ENCODE measurements at regions not wholly inside any gene's neighbourhood (a gene's known extent, or its start where the extent isn't known, plus 50 kb on each side); places are given as distances from the start of the nearest gene placed in this dataset.

GRCh38 chr3:178385280-178385952 is 150.8 kb upstream of the KCNMB2 start:
- Histone ChIP-seq H3K79me2 (replicated peaks; ENCODE audit: insufficient read depth, low read length) (no peaks in the 10 kb centered on the region), H3K27me3 (ENCODE audit: insufficient read depth, low read depth, low read length) (no peaks in the 10 kb centered on the region), H4K20me1 (ENCODE audit: insufficient read depth) (no peaks in the 10 kb centered on the region), H3F3A (ENCODE audit: insufficient read depth, low read length, poor library complexity, severe bottlenecking) (no peaks in the 10 kb centered on the region), H2AFZ (ENCODE audit: low read depth, low read length) (no peak overlapping the region), H3K9me3 (ENCODE audit: low read length) (no peaks in the 10 kb centered on the region), H3K4me2 (ENCODE audit: low read length) (no peak overlapping the region), H3K4me3 (ENCODE audit: low read length) (no peak overlapping the region), H3K9me2 (ENCODE audit: insufficient read depth, low read length) (no peaks in the 10 kb centered on the region), H3K9ac (ENCODE audit: low read length) (no peak overlapping the region), H3K36me3 (ENCODE audit: insufficient read depth, low read length) (no peaks in the 10 kb centered on the region), H3K27ac (ENCODE audit: low read length) (no peak overlapping the region)
- TF ChIP-seq CTCF (IDR thresholded peaks at IDR 0.05; ENCODE audit: poor library complexity, severe bottlenecking) (peak; percentile 93), SMC3 (conservative IDR thresholded peaks at IDR 0.05; ENCODE audit: poor library complexity) (peak; percentile 93), RAD21 (conservative IDR thresholded peaks at IDR 0.05) (peak; percentile 97), REST (IDR thresholded peaks at IDR 0.05; ENCODE audit: borderline replicate concordance) (no peak)

- Histone ChIP-seq H3K9me3 (ENCODE audit: low read length) (no peaks in the 10 kb centered on the region), H3K27me3 (ENCODE audit: insufficient read depth, low read depth, low read length) (no peaks in the 10 kb centered on the region), H3K79me2 (replicated peaks; ENCODE audit: insufficient read depth, low read length) (no peaks in the 10 kb centered on the region), H4K20me1 (ENCODE audit: insufficient read depth) (no peaks in the 10 kb centered on the region), H3K27ac (ENCODE audit: low read length) (no peak overlapping the region), H3K36me3 (ENCODE audit: insufficient read depth, low read length) (no peaks in the 10 kb centered on the region), H3F3A (ENCODE audit: insufficient read depth, low read length, poor library complexity, severe bottlenecking) (no peaks in the 10 kb centered on the region), H3K9ac (ENCODE audit: low read length) (no peak overlapping the region), H3K4me3 (ENCODE audit: low read length) (no peak overlapping the region), H3K4me2 (ENCODE audit: low read length) (no peak overlapping the region), H3K9me2 (ENCODE audit: insufficient read depth, low read length) (no peaks in the 10 kb centered on the region), H2AFZ (ENCODE audit: low read depth, low read length) (no peak overlapping the region)
- no peak for TF ChIP-seq POLR2AphosphoS5 (IDR thresholded peaks at IDR 0.05)
- TF ChIP-seq EZH2 (IDR thresholded peaks at IDR 0.05; ENCODE audit: borderline replicate concordance, insufficient read depth, low read length, poor library complexity, severe bottlenecking): no peak
- no peak for TF ChIP-seq EP300 (conservative IDR thresholded peaks at IDR 0.05; ENCODE audit: poor library complexity, severe bottlenecking)
- TF ChIP-seq RAD21 (conservative IDR thresholded peaks at IDR 0.05): no peak
- TF ChIP-seq REST (IDR thresholded peaks at IDR 0.05; ENCODE audit: borderline replicate concordance): no peak
- TF ChIP-seq SMC3 (conservative IDR thresholded peaks at IDR 0.05; ENCODE audit: poor library complexity): no peak
- no peak for TF ChIP-seq TAF1 (IDR thresholded peaks at IDR 0.05; ENCODE audit: low read depth)
- no peak for TF ChIP-seq CTCF (IDR thresholded peaks at IDR 0.05; ENCODE audit: poor library complexity, severe bottlenecking)
- no peak for TF ChIP-seq MXI1 (conservative IDR thresholded peaks at IDR 0.05; ENCODE audit: poor library complexity, severe bottlenecking)
Observed at GRCh38 chr3:178386401-178386800, 149.8 kb upstream of the KCNMB2 start.

All from neural cell (in vitro differentiated cells).